Gastroesophageal sphincter (tissue), 4 donors: ENCODE measurements at regions not wholly inside any gene's neighbourhood (a gene's known extent, or its start where the extent isn't known, plus 50 kb on each side); places are given as distances from the start of the nearest gene placed in this dataset.
"Not testable (repeated sequence)": the region's sequence is repeated elsewhere in the genome, so short reads cannot be mapped to it uniquely, and the experiment has no call there.

ENCODE experiments used
- ATAC-seq: fragments of 150-250 bp; one replicate; pipeline ENCODE4 v1.9.1; 2016; ENCODE audit warnings: mild to moderate bottlenecking, moderate library complexity
- H3K27ac ChIP-seq, 4 donors: fragments of 200-600 bp; sonication (generic) in 3 of 4; 1 replicate in 3 of 4; 2 replicates in 1 of 4; pipeline ENCODE4 v1.5.1; 2016 to 2019
- H3K27me3 ChIP-seq: fragments of 200-600 bp; sonication (generic); one replicate; pipeline ENCODE4 v1.5.1; 2019
- H3K36me3 ChIP-seq, 2 donors: fragments of 200-600 bp; sonication (generic); one replicate each; pipeline ENCODE4 v1.5.1; 2019; ENCODE audit warnings: control low read depth in 1 of 2
- H3K4me1 ChIP-seq, 3 donors: fragments of 200-600 bp; sonication (generic); 1 replicate in 2 of 3; 2 replicates in 1 of 3; pipeline ENCODE4 v1.5.1; 2016 to 2019; ENCODE audit warnings: control low read depth in 2 of 3
- H3K4me3 ChIP-seq, 2 donors: fragments of 200-600 bp; sonication (generic); one replicate each; pipeline ENCODE4 v1.5.1; 2019; ENCODE audit warnings: mild to moderate bottlenecking in 1 of 2, moderate library complexity in 1 of 2
- H3K9me3 ChIP-seq, 3 donors: fragments of 200-600 bp; sonication (generic); one replicate each; pipeline ENCODE4 v1.5.1; 2017 to 2019; ENCODE audit warnings: control low read depth in 2 of 3
- CTCF ChIP-seq, 4 experiments: fragments of 200-600 bp in 2 of 4; fragments of 450-650 bp in 2 of 4; sonication (generic) in 1 of 4; IDR thresholded peaks; one replicate each; pipeline ENCODE4 v1.5.1; 2017 to 2019; ENCODE audit warnings: antibody characterized with exemption in 4 of 4, mild to moderate bottlenecking in 2 of 4, moderate library complexity in 2 of 4
- EP300 ChIP-seq: sonication (generic); formaldehyde crosslinking; IDR thresholded peaks from one replicate; pipeline ENCODE4 v1.6.1; 2017; ENCODE audit warnings: antibody characterized with exemption, mild to moderate bottlenecking
- POLR2A ChIP-seq, 2 donors: fragments of 450-650 bp; IDR thresholded peaks; one replicate each; pipeline ENCODE4 v1.6.1; 2017; ENCODE audit warnings: antibody characterized with exemption in 2 of 2, mild to moderate bottlenecking in 2 of 2, moderate library complexity in 1 of 2
- POLR2AphosphoS5 ChIP-seq: sonication (generic); formaldehyde crosslinking; IDR thresholded peaks from one replicate; pipeline ENCODE4 v1.6.1; 2017; ENCODE audit warnings: antibody characterized with exemption
- WGBS, 2 donors: methylation state at CpG; one replicate each; pipeline ENCODE4 v1.1.5; 2018; ENCODE audit warnings: low coverage in 1 of 2; 5-methylcytosine and 5-hydroxymethylcytosine counted together

GRCh38 chr2:91839904-91840868 lies 3031.0 kb upstream of the TEKT4 start:
- ATAC-seq = no peak
- Histone ChIP-seq H3K36me3 (no peaks in the 10 kb centered on the region), H3K9me3 (no peaks in the 10 kb centered on the region), H3K4me3 (peak overlapping the region in 1 of 2 donors; percentile 37), H3K27me3 (peaks cover 56% of the 10 kb centered on the region), H3K4me1 (peaks cover 0 to 10% (median 4%) of the 10 kb centered on the region in 3 donors), H3K27ac (no peak overlapping the region)
- TF ChIP-seq POLR2A (IDR thresholded peaks at IDR 0.05) (no peak), EP300 (no peak), POLR2AphosphoS5 (no peak), CTCF (IDR thresholded peaks at IDR 0.05) (no peak)
- 6 to 33% methylated on average over 9 to 47 of the region's 62 CpGs for WGBS, 2 donors

GRCh38 chr2:91842264-91842663 lies 3029.0 kb upstream of the TEKT4 start:
- ATAC-seq, H3K4me1 ChIP-seq, H3K36me3 ChIP-seq, H3K27ac ChIP-seq, H3K4me3 ChIP-seq, H3K9me3 ChIP-seq: not testable (repeated sequence)
- WGBS, 2 donors = 82 to 86% methylated on average over 1 to 3 of the region's 12 CpGs
- peaks cover 64% of the 10 kb centered on the region for H3K27me3 ChIP-seq

- H3K4me3 ChIP-seq, H3K36me3 ChIP-seq, H3K9me3 ChIP-seq, H3K27ac ChIP-seq, H3K4me1 ChIP-seq, ATAC-seq: not testable (repeated sequence)
- 82% methylated on average over 4 of the region's 14 CpGs; no CpG with 5 or more reads in 1 of the 2 donors for WGBS, 2 donors
- peaks cover 64% of the 10 kb centered on the region for H3K27me3 ChIP-seq
Observed at GRCh38 chr2:91842913-91843312, 3028.3 kb upstream of the TEKT4 start.

GRCh38 chr2:91843723-91844450 lies 3027.3 kb upstream of the TEKT4 start:
- not testable (repeated sequence) for H3K9me3 ChIP-seq, H3K4me3 ChIP-seq, ATAC-seq, H3K4me1 ChIP-seq, H3K27ac ChIP-seq, H3K36me3 ChIP-seq
- H3K27me3 ChIP-seq = peaks cover 64% of the 10 kb centered on the region
- 82 to 93% methylated on average over 4 to 10 of the region's 39 CpGs for WGBS, 2 donors

GRCh38 chr2:91844451-91844825 lies 3026.8 kb upstream of the TEKT4 start:
- not testable (repeated sequence) for H3K4me1 ChIP-seq, H3K4me3 ChIP-seq, H3K9me3 ChIP-seq, H3K36me3 ChIP-seq, H3K27ac ChIP-seq, ATAC-seq
- 40 to 90% methylated on average over 1 to 4 of the region's 17 CpGs for WGBS, 2 donors
- H3K27me3 ChIP-seq = peaks cover 64% of the 10 kb centered on the region

- not testable (repeated sequence) for ATAC-seq, H3K4me3 ChIP-seq, H3K36me3 ChIP-seq, H3K4me1 ChIP-seq, H3K9me3 ChIP-seq, H3K27ac ChIP-seq
- H3K27me3 ChIP-seq = peaks cover 51% of the 10 kb centered on the region
- WGBS, 2 donors = 58 to 77% methylated on average over 2 to 3 of the region's 3 CpGs
Observed at GRCh38 chr2:91846388-91846787, 3024.8 kb upstream of the TEKT4 start.

- H3K27me3 ChIP-seq = peaks cover 15% of the 10 kb centered on the region
- not testable (repeated sequence) for ATAC-seq, H3K9me3 ChIP-seq, H3K27ac ChIP-seq, H3K4me3 ChIP-seq, H3K4me1 ChIP-seq, H3K36me3 ChIP-seq
- WGBS, 2 donors = 94% methylated on average over 8 of the region's 47 CpGs; no CpG with 5 or more reads in 1 of the 2 donors
Observed at GRCh38 chr2:91851689-91852420, 3019.4 kb upstream of the TEKT4 start.

GRCh38 chr2:91856971-91857370 lies 3014.3 kb upstream of the TEKT4 start:
- not testable (repeated sequence) for H3K9me3 ChIP-seq, H3K4me1 ChIP-seq, H3K27ac ChIP-seq, ATAC-seq, H3K36me3 ChIP-seq, H3K4me3 ChIP-seq, H3K27me3 ChIP-seq
- WGBS, 2 donors = 21 to 30% methylated on average over 1 of the region's 1 CpG

- not testable (repeated sequence) for H3K4me3 ChIP-seq, H3K27ac ChIP-seq, H3K9me3 ChIP-seq, H3K4me1 ChIP-seq, H3K36me3 ChIP-seq, H3K27me3 ChIP-seq, ATAC-seq
- WGBS, 2 donors = 28 to 57% methylated on average over 2 to 4 of the region's 21 CpGs
Observed at GRCh38 chr2:91857711-91858110, 3013.5 kb upstream of the TEKT4 start.

- H3K4me1 ChIP-seq, H3K27ac ChIP-seq, H3K36me3 ChIP-seq, H3K9me3 ChIP-seq, ATAC-seq, H3K4me3 ChIP-seq, H3K27me3 ChIP-seq: not testable (repeated sequence)
- WGBS, 2 donors = 76 to 77% methylated on average over 2 of the region's 2 CpGs
Observed at GRCh38 chr2:91871716-91872115, 2999.5 kb upstream of the TEKT4 start.

GRCh38 chr2:91873416-91873815 lies 2997.8 kb upstream of the TEKT4 start:
- ATAC-seq, H3K4me3 ChIP-seq: not testable (repeated sequence)
- WGBS, 2 donors = 40% methylated on average over 1 of the region's 1 CpG; no CpG with 5 or more reads in 1 of the 2 donors

More at GRCh38 chr2:91873416-91873815, 2997.8 kb upstream of the TEKT4 start:
- H3K36me3 ChIP-seq, H3K9me3 ChIP-seq, H3K4me1 ChIP-seq, H3K27ac ChIP-seq, H3K27me3 ChIP-seq: not testable (repeated sequence)
